DMS153 (cell line): ENCODE measurements at regions not wholly inside any gene's neighbourhood (a gene's known extent, or its start where the extent isn't known, plus 50 kb on each side); places are given as distances from the start of the nearest gene placed in this dataset.

Experiments used
- DNase-seq: peaks from one replicate; lab custom pipeline; 2025; lab: John Stamatoyannopoulos, UW

DNA sequence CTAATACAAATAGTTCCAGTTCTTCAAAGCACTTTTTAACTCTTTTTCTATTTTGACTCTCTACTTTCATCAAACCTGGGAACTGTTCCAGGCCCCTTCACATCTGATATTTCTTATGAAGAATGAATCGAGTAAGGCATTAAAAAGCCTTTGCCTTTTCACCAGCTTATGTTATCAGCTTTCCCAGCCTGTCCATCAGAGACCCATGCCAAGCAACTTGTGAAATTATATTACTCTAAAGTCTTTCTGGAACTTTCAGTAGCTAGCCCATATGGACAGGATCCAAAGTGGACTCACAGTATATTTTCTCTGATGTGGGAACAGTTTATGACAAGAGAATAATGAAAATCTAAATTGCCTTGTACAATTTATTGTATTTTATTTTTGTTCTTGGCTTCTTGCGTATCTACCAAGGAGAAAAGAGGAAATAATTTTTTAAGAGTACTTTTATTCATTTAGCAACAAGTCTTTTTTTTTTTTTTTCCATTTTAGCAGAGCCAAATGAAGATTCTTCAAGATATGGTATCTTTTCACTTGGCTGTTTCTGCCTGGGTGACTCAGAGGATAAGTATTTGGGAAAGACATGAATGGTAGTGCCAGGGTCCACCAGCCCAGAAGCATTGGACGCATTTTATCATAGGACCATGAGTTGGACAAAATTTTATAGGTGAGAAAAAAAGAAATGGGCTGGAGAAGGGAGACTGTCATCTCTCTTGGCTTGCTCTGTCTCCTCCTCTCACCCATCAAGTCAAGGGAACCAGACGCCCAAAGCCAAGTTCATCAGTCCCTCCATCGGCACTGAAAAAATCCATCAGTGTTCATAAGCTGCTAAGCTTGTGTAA, 195.8 kb upstream of the NEBL start:
- no peak for DNase-seq

DNA sequence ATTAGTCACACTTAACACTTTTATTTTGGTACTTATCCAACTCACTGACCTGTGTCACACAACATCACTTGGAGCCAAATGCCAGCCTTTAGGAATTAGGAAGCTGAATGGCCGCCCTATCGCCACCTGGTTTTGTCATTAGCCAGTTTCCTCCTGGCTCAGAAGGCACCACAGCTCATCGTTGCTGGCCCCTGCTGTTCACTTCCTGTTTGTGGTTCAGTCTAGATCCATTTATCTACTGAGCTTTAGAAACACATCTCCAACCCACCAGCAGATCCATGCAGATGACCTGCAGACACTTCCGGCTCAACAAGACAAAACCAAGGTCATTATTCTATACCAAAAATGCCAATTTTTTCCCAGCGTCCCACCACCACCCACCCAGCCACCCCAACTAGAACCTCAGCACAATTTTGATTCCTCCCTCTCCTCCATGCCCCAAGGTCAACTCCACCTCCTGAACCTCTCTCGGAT, 193.5 kb upstream of the NEBL start:
- no peak for DNase-seq

DNA sequence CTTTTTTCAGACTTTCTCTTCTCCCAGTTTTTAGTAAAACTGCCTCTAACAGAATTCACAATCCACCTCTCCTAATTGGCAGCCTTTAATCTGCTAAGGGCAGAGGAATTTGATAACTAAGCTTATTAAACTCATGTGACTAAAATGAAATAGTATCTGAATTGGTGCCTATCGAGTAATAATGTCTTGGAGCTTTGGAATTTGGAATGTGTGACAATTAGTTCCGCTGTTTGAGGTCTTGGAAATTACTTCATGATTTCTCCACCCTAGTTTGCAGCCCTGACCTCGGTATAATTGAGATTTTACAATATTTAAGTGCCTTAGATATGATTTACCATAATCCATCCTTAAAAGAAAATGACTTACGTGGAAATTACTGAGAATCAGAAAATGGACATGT, 190.4 kb upstream of the NEBL start:
- DNase-seq: no peak

DNA sequence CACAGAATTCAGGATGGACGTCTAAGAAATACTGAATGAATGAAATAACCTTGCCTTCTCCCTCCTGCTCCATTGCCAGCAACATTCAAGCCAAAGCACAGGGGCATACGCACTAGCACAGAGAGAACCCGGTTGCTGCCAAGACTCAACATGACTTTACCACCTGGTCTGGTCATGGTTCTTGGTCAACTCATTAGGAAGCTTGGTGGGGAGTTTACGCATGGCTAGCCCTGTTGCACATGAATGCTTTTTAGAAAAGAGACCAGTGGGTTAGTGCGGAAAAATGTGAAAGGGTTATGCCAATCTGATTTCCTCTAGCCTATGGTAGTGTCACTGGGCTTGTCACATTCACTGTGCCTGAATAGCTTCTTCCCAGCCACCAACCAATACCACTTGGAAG, 187.6 kb upstream of the NEBL start:
- no peak for DNase-seq

DNA sequence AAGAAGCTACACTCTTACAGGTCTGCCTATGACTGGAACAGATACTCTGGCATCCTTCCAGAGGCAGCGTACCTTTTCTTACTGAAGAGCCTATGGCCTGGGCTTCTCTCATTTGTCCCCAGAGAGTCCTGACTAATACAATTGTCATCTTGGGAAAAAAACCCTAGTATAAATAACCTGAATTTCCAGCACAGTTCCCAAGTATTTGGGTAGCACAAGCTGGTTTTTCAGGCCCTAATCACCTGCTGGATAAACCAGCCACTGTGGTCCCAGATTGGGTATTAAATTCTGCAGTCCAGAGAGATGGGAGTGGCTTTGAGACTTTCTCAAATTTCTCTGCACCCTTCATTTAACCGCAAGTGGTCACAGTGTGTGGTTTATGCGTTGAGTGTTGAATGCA, 186.8 kb upstream of the NEBL start:
- DNase-seq: no peak

DNA sequence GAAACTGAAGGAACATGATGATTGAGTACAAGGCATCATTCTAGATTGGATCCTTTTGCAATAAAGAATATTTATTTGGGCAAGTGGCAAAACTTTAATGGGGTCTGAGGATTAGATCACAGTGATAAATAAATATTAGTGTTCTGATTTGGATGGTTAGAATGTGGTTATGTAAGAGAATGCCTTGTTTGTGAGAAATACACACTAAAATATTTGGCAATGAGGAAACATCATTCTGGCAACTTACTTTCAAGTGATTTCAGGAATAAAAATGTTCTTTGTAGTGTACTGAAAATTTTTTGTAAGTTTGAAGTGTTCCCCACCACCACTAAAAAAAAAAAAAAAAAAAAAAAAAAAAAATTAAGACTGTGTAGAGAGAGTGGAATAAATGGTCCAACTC, 185.1 kb upstream of the NEBL start:
- no peak for DNase-seq

DNA sequence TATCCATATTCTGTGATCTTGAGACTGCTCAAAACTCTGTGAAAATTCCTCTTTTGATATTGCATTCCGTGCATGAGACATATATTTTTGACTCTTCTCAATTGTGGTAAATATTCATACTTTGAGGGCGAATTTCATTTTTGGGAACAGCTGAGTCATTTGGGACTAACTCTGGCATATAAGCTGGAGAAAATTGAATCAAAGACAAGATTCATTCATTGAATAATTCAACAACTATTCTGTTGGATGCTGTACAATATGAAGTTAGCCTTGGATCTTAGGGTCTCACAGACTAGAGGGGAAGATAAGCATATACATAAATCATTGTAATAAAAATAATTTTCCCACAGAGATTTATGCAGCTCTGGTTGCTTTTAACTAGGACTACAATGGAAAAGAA, 183.2 kb upstream of the NEBL start:
- DNase-seq: no peak

DNA sequence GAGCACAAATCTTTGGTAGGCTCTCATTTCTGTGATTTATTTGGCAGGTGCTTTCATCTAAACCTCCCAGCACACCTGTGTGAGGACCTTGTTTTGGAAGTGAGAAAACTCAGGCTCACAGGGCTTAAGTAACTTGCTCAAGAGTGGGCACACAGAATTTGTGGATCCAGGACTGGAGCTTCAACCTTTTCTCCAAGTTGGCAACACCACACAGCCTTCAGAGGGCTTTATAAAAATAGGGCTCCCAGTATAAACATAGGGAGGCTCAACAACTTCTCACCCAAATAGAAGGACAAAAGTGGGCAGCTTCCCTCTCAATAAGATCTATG, 182.2 kb upstream of the NEBL start:
- no peak for DNase-seq

DNA sequence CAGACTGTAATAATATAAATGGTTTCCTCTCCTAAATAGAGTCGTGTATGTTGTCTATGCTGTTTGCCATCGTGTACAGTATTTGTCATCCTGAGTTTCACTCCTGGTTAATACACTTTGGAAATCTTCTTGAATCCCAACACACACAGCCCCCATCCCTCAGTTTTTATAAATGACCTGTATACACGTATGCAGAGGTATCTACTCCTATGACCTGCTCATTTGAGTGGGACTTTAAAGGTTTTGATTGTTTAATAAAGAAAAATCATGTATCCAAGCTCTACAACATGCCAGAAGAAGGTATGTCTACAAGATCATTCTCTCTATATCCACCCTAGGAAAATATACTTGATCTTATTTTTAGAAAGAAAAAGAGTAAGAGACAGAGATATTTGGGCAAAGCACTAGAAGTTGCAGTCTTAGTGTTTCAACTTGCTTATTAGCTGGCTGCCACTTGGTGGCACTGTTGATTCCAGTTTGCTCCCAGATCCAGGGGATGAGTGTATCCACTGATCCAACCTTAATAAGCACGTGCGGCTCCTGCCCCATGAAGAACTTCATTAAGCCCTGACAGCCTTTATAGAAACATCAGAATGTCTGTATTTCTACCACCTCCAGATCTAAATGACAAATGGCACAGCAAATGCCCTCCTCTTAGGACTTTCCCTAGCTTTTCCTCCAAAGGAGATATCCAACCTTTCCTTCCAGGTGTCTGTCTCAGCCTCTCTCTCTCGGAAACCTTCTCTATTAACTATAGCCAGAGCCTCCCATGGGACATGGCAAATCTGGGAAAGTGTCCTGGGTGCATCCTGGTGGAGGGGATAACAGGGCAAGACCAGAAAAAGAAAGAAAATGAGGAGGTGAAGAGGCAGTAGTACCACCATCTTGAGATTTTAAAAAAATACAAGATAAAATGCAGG, 181.6 kb upstream of the NEBL start:
- peak; percentile 20 for DNase-seq

DNA sequence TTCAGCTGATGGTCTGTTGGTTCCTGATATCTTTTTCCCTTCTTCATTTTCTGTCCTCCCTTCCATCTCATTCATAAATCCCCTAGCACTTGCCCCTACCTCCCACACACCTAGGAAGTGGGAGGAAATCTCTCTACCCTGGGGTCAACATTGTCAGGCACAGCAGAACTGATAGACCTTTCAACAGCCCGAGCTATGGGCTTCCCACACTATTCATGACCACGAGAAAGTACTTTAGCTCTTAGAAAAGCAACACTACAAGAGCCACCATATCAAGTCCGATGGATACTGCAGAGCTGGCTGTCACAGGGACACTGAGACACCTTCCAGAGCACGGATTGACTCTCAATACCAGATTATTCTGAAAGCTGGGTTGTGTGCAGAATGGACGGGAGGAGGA, 180.6 kb upstream of the NEBL start:
- no peak for DNase-seq

- DNase-seq: no peak
Observed at GRCh38 chr10:21076381-21076780, 179.3 kb upstream of the NEBL start.

GRCh38 chr10:21075880-21076279, 178.8 kb upstream of the NEBL start:
- no peak for DNase-seq

- no peak for DNase-seq
Observed at GRCh38 chr10:21071001-21071673, 174.0 kb upstream of the NEBL start.

GRCh38 chr10:21069929-21070700, 173.0 kb upstream of the NEBL start:
- DNase-seq: no peak

DNA sequence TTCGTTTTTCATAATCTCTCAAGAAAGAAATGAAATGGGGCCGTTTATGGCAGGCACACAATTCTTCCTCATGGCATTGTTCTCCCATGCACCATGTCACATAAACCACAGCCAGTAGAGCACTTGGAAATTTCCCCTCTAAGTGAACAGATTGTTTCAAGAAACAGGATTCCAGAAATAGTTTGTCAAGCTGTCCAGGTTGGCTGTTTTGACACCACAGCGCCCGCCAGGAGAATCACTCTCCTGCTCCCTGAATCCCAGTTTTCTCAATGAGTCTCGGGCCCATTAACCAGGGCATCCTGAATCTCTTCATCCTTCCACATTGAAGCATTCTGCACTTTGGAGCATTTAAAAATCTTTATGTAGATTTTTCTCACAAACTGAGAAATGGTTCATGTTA, 172.2 kb upstream of the NEBL start:
- no peak for DNase-seq

- DNase-seq: no peak
Observed at GRCh38 chr10:21068026-21068656, 171.0 kb upstream of the NEBL start.

DNA sequence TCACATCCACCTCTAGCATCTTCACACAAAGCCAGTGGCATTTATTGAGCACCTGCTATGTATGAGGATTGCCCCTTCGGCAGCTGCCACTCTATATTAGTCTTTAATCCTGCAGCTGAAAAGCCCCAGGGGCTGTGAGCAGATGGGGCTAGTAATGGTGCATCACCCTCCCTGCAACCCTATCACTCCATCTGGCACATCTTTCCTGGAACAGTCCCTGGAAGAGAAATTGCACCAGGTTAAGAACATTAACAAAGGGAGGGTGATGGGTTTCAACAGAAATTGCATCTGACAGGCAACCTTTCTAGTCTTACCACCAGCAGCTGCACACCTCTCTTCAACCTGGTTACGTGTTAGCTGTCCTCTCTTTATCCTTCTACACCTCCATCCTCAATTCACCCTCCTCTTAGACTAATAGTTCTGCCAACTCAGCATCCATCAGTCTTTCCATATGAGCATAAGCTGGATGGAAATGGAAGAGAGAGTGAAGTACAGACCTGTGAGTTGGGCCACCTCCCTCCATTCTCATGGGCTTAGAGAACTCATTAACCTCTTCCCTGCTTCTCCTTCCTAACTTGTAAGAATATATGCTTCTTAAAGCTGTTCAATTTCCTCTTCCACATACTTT, 168.6 kb upstream of the NEBL start:
- DNase-seq: no peak

DNA sequence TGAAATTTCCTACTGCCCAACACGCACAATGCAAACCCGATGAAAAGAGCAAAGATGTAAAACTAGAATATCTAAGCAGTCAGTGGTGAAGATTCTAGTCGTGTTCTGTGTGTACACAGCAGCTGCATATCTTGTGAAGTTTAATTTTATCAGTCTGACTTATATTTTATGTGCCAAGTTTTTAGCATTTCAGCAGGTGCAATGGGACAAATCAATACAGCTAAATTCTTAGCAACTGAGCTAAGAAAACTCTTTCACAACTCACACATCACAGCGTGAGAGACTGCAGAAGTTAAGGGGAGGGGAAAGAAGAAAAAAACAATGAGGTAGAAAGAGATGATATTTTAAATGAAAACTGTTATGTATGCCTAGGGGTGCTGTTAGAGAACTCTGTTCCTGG, 164.9 kb upstream of the NEBL start:
- no peak for DNase-seq

- no peak for DNase-seq
Observed at GRCh38 chr10:21061184-21061583, 164.1 kb upstream of the NEBL start.

- DNase-seq: no peak
Observed at GRCh38 chr10:21060626-21061025, 163.5 kb upstream of the NEBL start.

DNA sequence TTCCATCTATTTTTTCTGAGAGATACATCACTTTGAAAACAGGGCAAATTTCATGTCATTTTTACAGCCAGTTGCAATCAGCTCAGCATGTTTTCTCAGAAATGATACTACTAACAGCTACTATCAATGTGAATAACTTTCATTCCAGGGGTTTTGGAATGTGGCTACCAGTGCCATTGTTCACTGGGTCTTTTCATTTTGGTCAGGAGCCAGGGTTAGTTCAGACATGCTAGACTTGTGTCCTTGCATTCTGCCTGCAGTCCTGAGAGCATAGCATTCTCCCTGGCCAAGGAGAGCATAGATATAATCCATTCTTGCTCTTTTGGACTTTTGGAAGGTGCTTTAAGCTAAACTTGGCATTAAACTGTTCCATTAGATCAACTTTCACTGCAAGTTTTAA, 160.9 kb upstream of the NEBL start:
- DNase-seq: no peak
